HEK293 (cell line): ENCODE measurements at regions not wholly inside any gene's neighbourhood (a gene's known extent, or its start where the extent isn't known, plus 50 kb on each side); places are given as distances from the start of the nearest gene placed in this dataset.

Source experiments
- CTCF ChIP-seq: fragments of 450-650 bp; formaldehyde crosslinking; IDR thresholded peaks from 2 replicates; pipeline ENCODE4 v1.5.1; 2016; ENCODE audit warnings: missing biosample characterization, missing genetic modification characterization
- GLI2 ChIP-seq: fragments of 450-650 bp; formaldehyde crosslinking; IDR thresholded peaks from 2 replicates; pipeline ENCODE4; 2017; ENCODE audit warnings: missing biosample characterization, missing genetic modification characterization, low read depth, borderline replicate concordance
- ZNF785 ChIP-seq: fragments of 450-650 bp; formaldehyde crosslinking; IDR thresholded peaks from 2 replicates; pipeline ENCODE4 v1.5.1; 2016; ENCODE audit warnings: missing biosample characterization, missing genetic modification characterization

GRCh38 chr15:70486451-70487386 is 276.6 kb downstream of the UACA start:
- TF ChIP-seq GLI2 (tag by site-specific recombination): no peak
- TF ChIP-seq ZNF785 (tag by site-specific recombination): no peak
- TF ChIP-seq CTCF (tag by site-specific recombination): no peak
